Peyer's patch (tissue), 4 donors: ENCODE measurements at regions not wholly inside any gene's neighbourhood (a gene's known extent, or its start where the extent isn't known, plus 50 kb on each side); places are given as distances from the start of the nearest gene placed in this dataset.

Source experiments
- DNase-seq, 3 donors: peaks; one replicate each; pipeline ENCODE4 v3.0.0-alpha.2; 2017 to 2019
- H3K27ac ChIP-seq, 4 donors: fragments of 200-600 bp; sonication (generic); one replicate each; pipeline ENCODE4 v1.5.1; 2016 to 2019
- H3K27me3 ChIP-seq, 2 donors: fragments of 200-600 bp; sonication (generic); one replicate each; pipeline ENCODE4 v1.5.1; 2019
- H3K36me3 ChIP-seq, 3 donors: fragments of 200-600 bp; sonication (generic); one replicate each; pipeline ENCODE4 v1.5.1; 2016 to 2019
- H3K4me1 ChIP-seq, 4 donors: fragments of 200-600 bp; sonication (generic); one replicate each; pipeline ENCODE4 v1.5.1; 2016 to 2019
- H3K4me3 ChIP-seq, 4 donors: fragments of 200-600 bp; sonication (generic); 1 replicate in 3 of 4; 2 replicates in 1 of 4; pipeline ENCODE4 v1.5.1; 2016 to 2019; ENCODE audit warnings: mild to moderate bottlenecking in 1 of 4
- H3K9me3 ChIP-seq, 4 donors: fragments of 200-600 bp; sonication (generic); one replicate each; pipeline ENCODE4 v1.5.1; 2016 to 2019; ENCODE audit warnings: mild to moderate bottlenecking in 1 of 4
- CTCF ChIP-seq, 6 experiments: fragments of 450-650 bp in 4 of 6; fragments of 200-600 bp in 2 of 6; sonication (generic) in 1 of 6; IDR thresholded peaks; one replicate each; pipeline ENCODE4 v1.5.1; 2017 to 2019; ENCODE audit warnings: antibody characterized with exemption in 6 of 6, mild to moderate bottlenecking in 3 of 6, moderate library complexity in 1 of 6
- POLR2A ChIP-seq, 2 donors: fragments of 450-650 bp; IDR thresholded peaks; one replicate each; pipeline ENCODE4 v1.5.1; 2017; ENCODE audit warnings: antibody characterized with exemption in 2 of 2, mild to moderate bottlenecking in 2 of 2, moderate library complexity in 2 of 2

- Histone ChIP-seq H3K9me3 (peaks cover 0 to 10% (median 0%) of the 10 kb centered on the region in 4 donors), H3K4me1 (no peaks in the 10 kb centered on the region), H3K36me3 (no peaks in the 10 kb centered on the region), H3K4me3 (no peak overlapping the region), H3K27me3 (no peaks in the 10 kb centered on the region), H3K27ac (no peak overlapping the region)
- DNase-seq, result no peak
- TF ChIP-seq POLR2A (IDR thresholded peaks at IDR 0.05) (no peak), CTCF (IDR thresholded peaks at IDR 0.05) (no peak)
Observed at GRCh38 chr13:18951412-18951811, 230.2 kb downstream of the TUBA3C start.

GRCh38 chr13:18949970-18950369, 231.7 kb downstream of the TUBA3C start:
- no peaks in the 10 kb centered on the region for H3K4me1 ChIP-seq
- H3K36me3 ChIP-seq, result no peaks in the 10 kb centered on the region
- DNase-seq, result peak in 1 of 3 donors; percentile 38
- H3K4me3 ChIP-seq, result no peak overlapping the region
- peaks cover 0 to 10% (median 0%) of the 10 kb centered on the region in 4 donors for H3K9me3 ChIP-seq
- H3K27ac ChIP-seq, result no peak overlapping the region
- no peaks in the 10 kb centered on the region for H3K27me3 ChIP-seq
- TF ChIP-seq CTCF (IDR thresholded peaks at IDR 0.05) (no peak), POLR2A (IDR thresholded peaks at IDR 0.05) (no peak)

GRCh38 chr13:18949489-18949761, 232.2 kb downstream of the TUBA3C start:
- Histone ChIP-seq H3K4me1 (no peaks in the 10 kb centered on the region), H3K27me3 (no peaks in the 10 kb centered on the region), H3K36me3 (no peaks in the 10 kb centered on the region), H3K9me3 (peaks cover 0 to 15% (median 0%) of the 10 kb centered on the region in 4 donors), H3K27ac (no peak overlapping the region), H3K4me3 (no peak overlapping the region)
- peak in 1 of 3 donors; percentile 35 for DNase-seq
- no peak for TF ChIP-seq CTCF (IDR thresholded peaks at IDR 0.05)
- TF ChIP-seq POLR2A (IDR thresholded peaks at IDR 0.05), result no peak

- Histone ChIP-seq H3K4me3 (no peak overlapping the region), H3K4me1 (no peaks in the 10 kb centered on the region), H3K27ac (no peak overlapping the region), H3K36me3 (no peaks in the 10 kb centered on the region), H3K9me3 (peaks cover 0 to 15% (median 0%) of the 10 kb centered on the region in 4 donors), H3K27me3 (no peaks in the 10 kb centered on the region)
- TF ChIP-seq POLR2A (IDR thresholded peaks at IDR 0.05) (no peak), CTCF (IDR thresholded peaks at IDR 0.05) (no peak)
- DNase-seq, result peak in 1 of 3 donors; percentile 15
Observed at GRCh38 chr13:18948664-18949488, 232.7 kb downstream of the TUBA3C start.

- no peaks in the 10 kb centered on the region for H3K4me1 ChIP-seq
- TF ChIP-seq POLR2A (IDR thresholded peaks at IDR 0.05), result no peak
- no peak for TF ChIP-seq CTCF (IDR thresholded peaks at IDR 0.05)
- no peak overlapping the region for H3K27ac ChIP-seq
- H3K4me3 ChIP-seq, result no peak overlapping the region
- peaks cover 0 to 15% (median 0%) of the 10 kb centered on the region in 4 donors for H3K9me3 ChIP-seq
- no peaks in the 10 kb centered on the region for H3K27me3 ChIP-seq
- DNase-seq, result peak in 1 of 3 donors; percentile 33
- H3K36me3 ChIP-seq, result no peaks in the 10 kb centered on the region
Observed at GRCh38 chr13:18948012-18948663, 233.5 kb downstream of the TUBA3C start.
